GM18868 (cell line): ENCODE measurements at regions not wholly inside any gene's neighbourhood (a gene's known extent, or its start where the extent isn't known, plus 50 kb on each side); places are given as distances from the start of the nearest gene placed in this dataset.

Experiments used
- ATAC-seq: cut with Tn5 transposase; IDR thresholded peaks from one replicate; pipeline ENCODE4 v1.9.1; 2021; ENCODE audit warnings: mild to moderate bottlenecking, moderate library complexity; ENCODE audit not compliant: unreplicated experiment

DNA sequence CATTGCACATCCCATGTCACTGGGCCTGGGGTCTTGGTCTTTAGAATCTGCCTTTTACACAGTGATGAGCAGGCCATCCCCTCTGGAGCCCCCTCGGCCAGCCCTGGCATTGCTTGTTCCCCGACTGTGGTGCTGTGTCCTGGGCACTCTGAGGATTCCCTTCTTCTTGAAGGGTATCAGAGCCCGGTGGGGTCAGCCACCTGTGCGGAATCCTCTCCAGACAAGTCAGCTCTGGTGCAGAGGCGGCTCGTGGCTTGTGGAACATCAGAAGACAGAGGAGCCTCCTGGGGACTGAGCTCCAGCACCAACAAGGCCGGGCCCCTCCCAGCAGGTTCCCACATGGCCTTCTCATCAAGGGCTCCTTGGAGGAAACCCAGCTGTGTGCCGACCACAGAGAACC lies 57.9 kb upstream of the AJAP1 start:
- no peak for ATAC-seq

DNA sequence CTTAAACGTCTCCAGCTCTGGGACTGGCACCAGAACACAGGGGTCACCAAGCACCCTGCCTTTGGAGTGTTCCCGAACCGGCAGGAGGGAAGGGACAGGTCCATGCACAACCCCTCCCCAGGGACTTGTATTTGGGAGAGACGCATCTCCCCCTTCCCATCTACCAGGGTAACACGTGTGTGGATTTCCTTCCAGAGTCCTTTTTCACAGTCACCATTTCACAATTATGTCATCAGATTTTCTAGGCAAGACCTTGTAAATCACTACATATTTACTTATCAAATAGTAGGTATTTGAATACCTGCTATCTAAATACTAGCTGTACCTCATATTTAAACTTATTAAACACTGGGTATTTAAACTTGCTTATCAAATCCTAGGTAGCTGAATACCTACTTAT lies 57.4 kb upstream of the AJAP1 start:
- ATAC-seq = no peak

DNA sequence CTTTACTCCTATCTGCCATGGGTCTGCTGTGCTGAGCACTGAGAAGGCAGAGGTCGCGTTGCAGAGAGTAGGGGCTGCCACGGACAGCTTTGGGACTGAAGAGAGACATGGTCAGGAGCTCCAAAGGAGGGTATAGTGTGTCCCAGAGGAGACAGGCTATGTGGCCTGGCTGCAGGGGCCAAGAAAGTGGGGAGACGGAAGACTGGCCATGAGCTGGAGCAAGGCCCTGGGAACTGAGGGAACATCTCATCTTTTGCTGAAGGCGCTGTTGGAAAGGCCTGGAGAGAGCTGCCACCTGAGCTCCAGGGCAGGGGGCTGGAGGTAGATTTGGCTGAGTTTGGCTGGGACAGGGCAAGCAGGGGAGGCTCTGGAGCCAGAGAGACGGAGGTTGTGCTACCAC lies 55.8 kb upstream of the AJAP1 start:
- no peak for ATAC-seq

DNA sequence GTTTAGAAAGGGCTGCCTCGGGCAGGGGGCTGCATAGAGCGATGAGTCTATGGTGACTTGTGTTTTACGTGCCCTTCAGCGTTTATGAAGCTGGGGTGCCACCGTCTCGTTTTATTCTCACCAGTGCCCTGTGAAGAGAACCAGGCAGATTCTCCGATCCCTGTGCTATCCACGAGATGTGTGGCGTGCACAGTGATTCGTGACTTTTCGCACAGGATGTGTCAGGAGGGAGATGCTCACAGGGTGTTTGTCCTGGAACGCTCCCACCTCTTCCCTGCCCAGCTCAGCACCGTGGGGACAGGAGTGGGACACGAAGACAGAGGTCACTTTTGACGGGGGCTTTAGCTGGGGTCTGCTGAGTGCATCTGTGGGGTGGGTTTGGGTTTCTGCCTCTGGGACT lies 54.9 kb upstream of the AJAP1 start:
- no peak for ATAC-seq

DNA sequence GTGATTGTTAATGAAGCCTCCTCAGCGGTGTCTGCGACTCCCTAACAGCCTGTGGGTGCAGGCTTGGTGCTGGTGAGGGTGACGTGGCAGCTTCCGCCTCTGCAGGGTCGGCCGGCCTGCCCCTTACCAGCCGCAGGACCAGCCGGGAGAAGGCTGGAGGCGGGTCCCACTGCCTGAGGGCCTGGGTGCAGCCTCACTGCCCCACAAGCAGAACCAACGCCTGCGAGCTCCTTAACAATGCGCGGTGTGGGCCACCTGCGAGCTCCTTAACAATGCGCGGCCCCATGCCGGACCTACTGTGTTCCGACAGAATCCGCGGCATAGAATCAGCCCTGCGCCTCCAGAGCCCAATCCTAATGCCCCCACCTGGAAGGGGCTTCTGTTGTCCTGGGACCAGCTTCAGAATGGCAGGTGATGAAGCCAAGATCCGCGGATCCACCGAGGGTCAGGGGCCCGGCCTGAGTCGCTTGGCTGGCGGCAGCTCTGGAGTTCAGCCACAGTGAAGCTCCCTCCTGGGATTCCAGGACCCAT lies 54.4 kb upstream of the AJAP1 start:
- no peak for ATAC-seq

DNA sequence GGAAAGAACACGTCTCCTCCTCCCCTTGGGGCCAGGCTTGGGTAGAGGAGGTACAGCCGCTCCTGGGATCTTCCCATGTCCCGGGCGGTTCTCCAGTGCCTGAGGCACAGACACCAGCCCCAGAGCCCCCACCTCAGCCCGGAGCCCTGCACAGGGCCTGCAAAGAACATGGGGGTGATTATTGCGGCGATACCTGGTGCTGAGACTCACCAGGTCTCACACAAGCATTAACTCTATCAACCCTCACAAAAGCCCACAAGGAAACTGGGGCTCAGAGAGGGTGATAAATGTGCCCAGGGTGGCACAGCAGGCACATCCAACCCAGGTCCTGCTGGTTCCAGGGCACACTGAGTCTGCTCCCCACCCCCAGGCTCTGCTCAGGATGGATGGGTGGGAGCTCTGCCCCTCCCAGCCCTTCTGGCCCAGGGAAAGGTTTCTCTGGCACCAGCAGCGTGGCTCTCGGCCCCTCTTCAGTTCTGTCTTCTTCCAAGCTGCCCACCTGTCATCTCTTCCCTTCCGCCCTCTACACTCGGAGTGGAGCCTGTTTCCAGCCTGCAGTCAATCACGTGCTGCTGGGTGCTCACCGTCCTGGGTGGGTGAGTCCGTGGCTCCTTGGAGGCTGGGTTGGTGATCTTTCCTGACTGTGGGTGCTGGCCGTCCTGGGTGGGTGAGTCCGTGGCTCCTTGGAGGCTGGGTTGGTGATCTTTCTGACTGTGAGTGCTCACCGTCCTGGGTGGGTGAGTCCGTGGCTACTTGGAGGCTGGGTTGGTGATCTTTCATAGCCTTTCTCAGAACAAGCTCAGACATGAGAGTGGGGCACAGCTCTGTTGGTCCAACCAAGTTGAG lies 53.6 kb upstream of the AJAP1 start:
- ATAC-seq = no peak

DNA sequence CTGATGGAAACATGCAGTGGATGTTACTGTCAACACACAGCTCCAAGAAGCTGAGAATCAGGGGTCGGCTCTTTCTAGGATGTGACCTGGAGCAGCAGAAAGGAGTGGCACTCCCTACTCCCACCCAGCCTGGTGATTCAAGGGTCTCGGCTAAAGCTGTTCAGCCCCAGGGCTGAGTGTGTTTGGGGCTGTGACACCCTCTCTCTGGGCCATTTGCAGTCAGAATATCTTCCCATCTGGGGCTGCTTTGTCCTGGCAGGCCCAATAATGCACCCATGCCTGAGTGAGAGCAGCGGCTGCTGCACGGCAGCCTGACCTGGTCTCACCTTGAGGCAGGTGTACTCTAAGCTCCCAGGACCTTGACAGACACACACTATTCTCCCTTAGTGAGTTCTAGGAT lies 52.5 kb upstream of the AJAP1 start:
- ATAC-seq = no peak

DNA sequence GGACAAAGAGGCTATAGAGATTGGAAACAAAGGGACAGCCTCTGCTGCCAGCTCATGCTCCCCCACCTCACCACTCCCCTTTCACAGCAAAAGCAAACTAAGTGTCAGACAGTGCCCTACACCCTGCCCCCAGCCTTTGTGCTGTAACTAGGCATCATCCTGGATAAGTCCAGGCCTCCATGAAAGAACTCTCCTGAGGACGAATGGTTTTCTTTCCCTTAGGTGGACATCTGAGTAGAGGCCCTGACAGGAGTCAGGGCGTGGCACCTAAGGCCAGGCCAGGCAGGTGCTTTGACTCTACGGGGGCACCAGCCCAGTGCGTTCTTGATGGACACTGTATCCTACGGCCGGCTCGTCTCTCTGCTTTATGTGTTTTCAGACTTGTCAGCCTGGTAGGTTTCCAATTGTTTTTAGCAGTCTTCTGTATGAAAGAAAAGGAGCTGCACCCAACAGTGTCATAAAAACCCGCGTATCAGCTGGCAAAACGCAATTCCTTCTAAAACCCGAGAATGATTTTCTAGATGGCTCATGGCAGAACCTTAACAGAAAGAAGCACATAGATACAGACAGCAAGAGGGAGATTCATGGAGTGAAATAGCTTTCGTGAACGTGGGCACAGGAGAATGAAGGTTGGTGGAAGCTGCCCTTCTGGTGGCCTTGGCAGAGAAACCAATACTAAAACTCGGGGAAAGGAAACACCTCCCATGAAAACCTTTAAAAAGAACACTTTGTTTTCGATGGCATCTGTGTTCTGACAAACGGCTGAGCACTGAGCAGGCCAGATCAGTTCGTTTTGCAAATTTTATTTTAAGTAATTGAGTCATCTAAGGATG lies 51.7 kb upstream of the AJAP1 start:
- no peak for ATAC-seq

DNA sequence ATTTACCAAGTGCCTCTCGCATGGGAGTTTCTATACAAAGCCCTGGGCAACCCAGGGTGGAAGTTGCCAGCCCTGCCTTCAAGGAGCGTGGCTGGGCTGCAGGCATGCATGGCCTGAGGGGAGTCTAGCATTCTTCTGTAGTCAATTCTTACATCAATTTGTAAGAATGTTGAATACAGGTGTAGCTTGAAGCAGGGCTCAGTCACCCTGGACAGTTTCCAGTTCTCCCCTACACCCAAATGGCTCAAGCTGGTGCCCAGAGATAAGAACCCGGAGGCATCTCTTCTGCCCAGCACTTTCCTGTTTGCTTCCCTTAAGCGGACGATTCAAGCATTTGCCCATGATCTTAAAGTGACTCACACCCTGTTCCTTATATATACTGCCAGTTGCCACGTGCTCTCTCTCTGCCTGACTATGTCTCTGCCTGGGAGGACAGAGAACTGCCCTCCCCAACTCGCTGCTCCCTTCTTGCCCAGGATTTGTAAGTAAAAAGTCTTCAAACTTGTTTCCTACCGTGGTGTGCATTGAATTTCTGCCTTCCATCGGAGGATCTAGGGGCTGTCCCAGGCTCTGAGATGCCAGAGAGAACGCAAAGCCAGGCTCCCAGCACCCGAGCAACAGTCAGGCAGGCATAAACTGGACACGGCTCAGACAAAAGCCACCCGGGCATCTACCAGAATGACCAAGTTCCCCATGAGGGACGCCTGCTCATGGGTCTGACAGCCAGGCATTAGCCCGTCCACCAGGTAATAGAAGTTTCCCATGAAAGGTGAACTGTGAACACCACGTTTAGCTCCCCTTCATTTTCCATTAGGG lies 50.9 kb upstream of the AJAP1 start:
- no peak for ATAC-seq
